ENCODE measurements at regions not wholly inside any gene's neighbourhood (a gene's known extent, or its start where the extent isn't known, plus 50 kb on each side); places are given as distances from the start of the nearest gene placed in this dataset.

GRCh38 chr1:232260861-232261260 is 369.1 kb downstream of the SIPA1L2 start:
- no peak overlapping the region for H3K27ac Mint-ChIP-seq
- H3K4me3 Mint-ChIP-seq: peak overlapping the region; percentile 60
- H3K27me3 Mint-ChIP-seq: peaks cover 9% of the 10 kb centered on the region
- DNase-seq (ENCODE audit: extremely low spot score, unreplicated experiment): no peak
- no peaks in the 10 kb centered on the region for H3K36me3 Mint-ChIP-seq
- H3K9me3 Mint-ChIP-seq: no peaks in the 10 kb centered on the region
- peaks cover 28% of the 10 kb centered on the region for H3K4me1 Mint-ChIP-seq (ENCODE audit: unreplicated experiment)
- TF ChIP-seq CTCF (conservative IDR thresholded peaks at IDR 0.05): no peak

GRCh38 chr1:232260045-232260444 is 369.9 kb downstream of the SIPA1L2 start:
- H3K4me3 Mint-ChIP-seq: no peak overlapping the region
- H3K9me3 Mint-ChIP-seq: no peaks in the 10 kb centered on the region
- no peak for DNase-seq (ENCODE audit: extremely low spot score, unreplicated experiment)
- no peak overlapping the region for H3K27ac Mint-ChIP-seq
- no peaks in the 10 kb centered on the region for H3K36me3 Mint-ChIP-seq
- H3K27me3 Mint-ChIP-seq: peaks cover 9% of the 10 kb centered on the region
- peaks cover 22% of the 10 kb centered on the region for H3K4me1 Mint-ChIP-seq (ENCODE audit: unreplicated experiment)
- no peak for TF ChIP-seq CTCF (conservative IDR thresholded peaks at IDR 0.05)

- H3K36me3 Mint-ChIP-seq: no peaks in the 10 kb centered on the region
- H3K4me3 Mint-ChIP-seq: no peak overlapping the region
- no peak for DNase-seq (ENCODE audit: extremely low spot score, unreplicated experiment)
- no peak for TF ChIP-seq CTCF (conservative IDR thresholded peaks at IDR 0.05)
- peaks cover 6% of the 10 kb centered on the region for H3K27me3 Mint-ChIP-seq
- no peak overlapping the region for H3K27ac Mint-ChIP-seq
- H3K4me1 Mint-ChIP-seq (ENCODE audit: unreplicated experiment): peaks cover 22% of the 10 kb centered on the region
- no peaks in the 10 kb centered on the region for H3K9me3 Mint-ChIP-seq
Observed at GRCh38 chr1:232259333-232259732, 370.6 kb downstream of the SIPA1L2 start.

GRCh38 chr1:232252546-232253118 is 377.3 kb downstream of the SIPA1L2 start:
- no peak for TF ChIP-seq CTCF (conservative IDR thresholded peaks at IDR 0.05)
- no peaks in the 10 kb centered on the region for H3K9me3 Mint-ChIP-seq
- no peaks in the 10 kb centered on the region for H3K36me3 Mint-ChIP-seq
- H3K27me3 Mint-ChIP-seq: peaks cover 3% of the 10 kb centered on the region
- peaks cover 15% of the 10 kb centered on the region for H3K4me1 Mint-ChIP-seq (ENCODE audit: unreplicated experiment)
- H3K27ac Mint-ChIP-seq: no peak overlapping the region
- DNase-seq (ENCODE audit: extremely low spot score, unreplicated experiment): no peak
- H3K4me3 Mint-ChIP-seq: no peak overlapping the region

- Mint-ChIP-seq H3K36me3 (no peaks in the 10 kb centered on the region), H3K27ac (no peak overlapping the region), H3K27me3 (peaks cover 9% of the 10 kb centered on the region), H3K4me3 (no peak overlapping the region), H3K9me3 (no peaks in the 10 kb centered on the region), H3K4me1 (ENCODE audit: unreplicated experiment) (peaks cover 12% of the 10 kb centered on the region)
- no peak for TF ChIP-seq CTCF (conservative IDR thresholded peaks at IDR 0.05)
- no peak for DNase-seq (ENCODE audit: extremely low spot score, unreplicated experiment)
Observed at GRCh38 chr1:232250838-232251237, 379.1 kb downstream of the SIPA1L2 start.
